Activated T-helper 17 cell treated with anti-CD3 and anti-CD28 coated beads, Interleukin-2, amount 50 U/mL, for 72 hours (primary cell): ENCODE measurements at regions not wholly inside any gene's neighbourhood (a gene's known extent, or its start where the extent isn't known, plus 50 kb on each side); places are given as distances from the start of the nearest gene placed in this dataset.
"Not testable (repeated sequence)": the region's sequence is repeated elsewhere in the genome, so short reads cannot be mapped to it uniquely, and the experiment has no call there.

Source experiments
- ATAC-seq: fragments of 150-1000 bp; cut with Tn5 transposase; replicated peaks from 2 replicates; pipeline ENCODE4 v1.10.0; 2021; ENCODE audit warnings: mild to moderate bottlenecking, moderate library complexity
- H3K27ac Mint-ChIP-seq: one replicate; pipeline ENCODE4 v1.8.0; 2022; ENCODE audit warnings: mixed read lengths
- H3K27me3 Mint-ChIP-seq: one replicate; pipeline ENCODE4 v1.8.0; 2022; ENCODE audit warnings: mixed read lengths
- H3K36me3 Mint-ChIP-seq: one replicate; pipeline ENCODE4 v1.8.0; 2022; ENCODE audit warnings: low read depth, mild to moderate bottlenecking, mixed read lengths
- H3K4me1 Mint-ChIP-seq: one replicate; pipeline ENCODE4 v1.8.0; 2022; ENCODE audit warnings: mixed read lengths
- H3K4me3 Mint-ChIP-seq: one replicate; pipeline ENCODE4 v1.8.0; 2022; ENCODE audit warnings: mild to moderate bottlenecking, mixed read lengths
- H3K9me3 Mint-ChIP-seq: one replicate; pipeline ENCODE4 v1.8.0; 2022; ENCODE audit warnings: mixed read lengths

- H3K36me3 Mint-ChIP-seq, result no peaks in the 10 kb centered on the region
- H3K27me3 Mint-ChIP-seq, result peaks cover 5% of the 10 kb centered on the region
- no peak for ATAC-seq
- H3K27ac Mint-ChIP-seq, result no peak overlapping the region
- H3K4me3 Mint-ChIP-seq, result no peak overlapping the region
- H3K9me3 Mint-ChIP-seq, result no peaks in the 10 kb centered on the region
- peaks cover 11% of the 10 kb centered on the region for H3K4me1 Mint-ChIP-seq
These were observed 78.6 kb upstream of the MPP7 start for GRCh38 chr10:28381466-28381865.

GRCh38 chr10:28381903-28382347, 79.1 kb upstream of the MPP7 start:
- Mint-ChIP-seq H3K36me3 (no peaks in the 10 kb centered on the region), H3K9me3 (no peaks in the 10 kb centered on the region), H3K4me1 (peaks cover 11% of the 10 kb centered on the region), H3K27me3 (peaks cover 5% of the 10 kb centered on the region), H3K27ac (no peak overlapping the region), H3K4me3 (no peak overlapping the region)
- peak; percentile 85 for ATAC-seq

GRCh38 chr10:28382525-28383269, 79.8 kb upstream of the MPP7 start:
- Mint-ChIP-seq H3K4me1 (peaks cover 11% of the 10 kb centered on the region), H3K36me3 (no peaks in the 10 kb centered on the region), H3K9me3 (no peaks in the 10 kb centered on the region), H3K4me3 (no peak overlapping the region), H3K27me3 (peaks cover 5% of the 10 kb centered on the region), H3K27ac (no peak overlapping the region)
- ATAC-seq, result no peak

GRCh38 chr10:28384557-28384956, 81.7 kb upstream of the MPP7 start:
- H3K4me1 Mint-ChIP-seq, result peaks cover 11% of the 10 kb centered on the region
- no peak for ATAC-seq
- no peaks in the 10 kb centered on the region for H3K9me3 Mint-ChIP-seq
- no peaks in the 10 kb centered on the region for H3K36me3 Mint-ChIP-seq
- H3K4me3 Mint-ChIP-seq, result no peak overlapping the region
- H3K27me3 Mint-ChIP-seq, result peaks cover 9% of the 10 kb centered on the region
- H3K27ac Mint-ChIP-seq, result no peak overlapping the region

- peaks cover 9% of the 10 kb centered on the region for H3K27me3 Mint-ChIP-seq
- H3K27ac Mint-ChIP-seq, result peak overlapping the region; percentile 3
- ATAC-seq, result no peak
- no peaks in the 10 kb centered on the region for H3K9me3 Mint-ChIP-seq
- H3K4me3 Mint-ChIP-seq, result no peak overlapping the region
- peaks cover 6% of the 10 kb centered on the region for H3K4me1 Mint-ChIP-seq
- no peaks in the 10 kb centered on the region for H3K36me3 Mint-ChIP-seq
These were observed 83.1 kb upstream of the MPP7 start for GRCh38 chr10:28385748-28386502.

GRCh38 chr10:28386503-28386868, 83.6 kb upstream of the MPP7 start:
- Mint-ChIP-seq H3K27me3 (peaks cover 9% of the 10 kb centered on the region), H3K4me1 (peaks cover 5% of the 10 kb centered on the region), H3K36me3 (no peaks in the 10 kb centered on the region), H3K4me3 (no peak overlapping the region), H3K9me3 (no peaks in the 10 kb centered on the region), H3K27ac (peak overlapping the region; percentile 3)
- no peak for ATAC-seq

GRCh38 chr10:28387140-28387539, 84.3 kb upstream of the MPP7 start:
- Mint-ChIP-seq H3K27ac (peak overlapping the region; percentile 3), H3K9me3 (no peaks in the 10 kb centered on the region), H3K36me3 (no peaks in the 10 kb centered on the region), H3K27me3 (peaks cover 9% of the 10 kb centered on the region), H3K4me1 (no peaks in the 10 kb centered on the region), H3K4me3 (no peak overlapping the region)
- ATAC-seq, result no peak

- Mint-ChIP-seq H3K4me1 (peaks cover 6% of the 10 kb centered on the region), H3K27me3 (peaks cover 3% of the 10 kb centered on the region), H3K36me3 (no peaks in the 10 kb centered on the region), H3K27ac (no peak overlapping the region), H3K4me3 (no peak overlapping the region), H3K9me3 (no peaks in the 10 kb centered on the region)
- no peak for ATAC-seq
These were observed 88.4 kb upstream of the MPP7 start for GRCh38 chr10:28391283-28391682.

GRCh38 chr10:28393956-28394568, 91.2 kb upstream of the MPP7 start:
- Mint-ChIP-seq H3K9me3 (no peaks in the 10 kb centered on the region), H3K4me1 (peaks cover 6% of the 10 kb centered on the region), H3K4me3 (no peak overlapping the region), H3K27me3 (peaks cover 4% of the 10 kb centered on the region), H3K27ac (no peak overlapping the region), H3K36me3 (no peaks in the 10 kb centered on the region)
- peak; percentile 85 for ATAC-seq

- Mint-ChIP-seq H3K4me1 (peaks cover 6% of the 10 kb centered on the region), H3K9me3 (no peaks in the 10 kb centered on the region), H3K27me3 (peaks cover 8% of the 10 kb centered on the region), H3K27ac (no peak overlapping the region), H3K4me3 (no peak overlapping the region), H3K36me3 (no peaks in the 10 kb centered on the region)
- ATAC-seq, result no peak
These were observed 93.5 kb upstream of the MPP7 start for GRCh38 chr10:28396331-28396730.

- Mint-ChIP-seq H3K36me3 (no peaks in the 10 kb centered on the region), H3K4me3 (no peak overlapping the region), H3K9me3 (no peaks in the 10 kb centered on the region), H3K27ac (no peak overlapping the region), H3K27me3 (peaks cover 8% of the 10 kb centered on the region), H3K4me1 (peaks cover 6% of the 10 kb centered on the region)
- no peak for ATAC-seq
These were observed 94.4 kb upstream of the MPP7 start for GRCh38 chr10:28397229-28397628.

GRCh38 chr10:28400176-28400575, 97.3 kb upstream of the MPP7 start:
- Mint-ChIP-seq H3K36me3 (no peaks in the 10 kb centered on the region), H3K27ac (no peak overlapping the region), H3K4me3 (no peak overlapping the region), H3K9me3 (no peaks in the 10 kb centered on the region), H3K27me3 (peaks cover 11% of the 10 kb centered on the region), H3K4me1 (no peaks in the 10 kb centered on the region)
- no peak for ATAC-seq

- no peak for ATAC-seq
- H3K4me1 Mint-ChIP-seq, result no peaks in the 10 kb centered on the region
- no peaks in the 10 kb centered on the region for H3K36me3 Mint-ChIP-seq
- H3K27me3 Mint-ChIP-seq, result peaks cover 11% of the 10 kb centered on the region
- no peak overlapping the region for H3K4me3 Mint-ChIP-seq
- no peak overlapping the region for H3K27ac Mint-ChIP-seq
- H3K9me3 Mint-ChIP-seq, result no peaks in the 10 kb centered on the region
These were observed 97.8 kb upstream of the MPP7 start for GRCh38 chr10:28400681-28401080.

GRCh38 chr10:28402611-28403073, 99.8 kb upstream of the MPP7 start:
- H3K36me3 Mint-ChIP-seq, H3K9me3 Mint-ChIP-seq, H3K4me1 Mint-ChIP-seq, ATAC-seq, H3K27me3 Mint-ChIP-seq, H3K27ac Mint-ChIP-seq, H3K4me3 Mint-ChIP-seq: not testable (repeated sequence)

- H3K9me3 Mint-ChIP-seq, result peaks cover 3% of the 10 kb centered on the region
- no peak overlapping the region for H3K4me3 Mint-ChIP-seq
- no peak overlapping the region for H3K27ac Mint-ChIP-seq
- H3K4me1 Mint-ChIP-seq, result no peaks in the 10 kb centered on the region
- peaks cover 6% of the 10 kb centered on the region for H3K27me3 Mint-ChIP-seq
- ATAC-seq, result no peak
- H3K36me3 Mint-ChIP-seq, result no peaks in the 10 kb centered on the region
These were observed 100.2 kb upstream of the MPP7 start for GRCh38 chr10:28403090-28403489.
